OCI-LY1 (cell line): ENCODE measurements at regions not wholly inside any gene's neighbourhood (a gene's known extent, or its start where the extent isn't known, plus 50 kb on each side); places are given as distances from the start of the nearest gene placed in this dataset.

Source experiments
- CTCF ChIP-seq: fragments of 200-600 bp; sonication (generic), shearing (Covaris generic); IDR thresholded peaks from 2 replicates; pipeline ENCODE4 v1.5.1; 2017; ENCODE audit warnings: mild to moderate bottlenecking, antibody characterized with exemption, low read length, moderate library complexity, mixed read lengths
- EZH2 ChIP-seq: fragments of 200-600 bp; sonication (generic), shearing (Covaris generic); IDR thresholded peaks from 2 replicates; pipeline ENCODE4 v1.8.0; 2017; ENCODE audit warnings: borderline replicate concordance, mixed run types, mild to moderate bottlenecking, antibody characterized with exemption, low read length, moderate library complexity, mixed read lengths

DNA sequence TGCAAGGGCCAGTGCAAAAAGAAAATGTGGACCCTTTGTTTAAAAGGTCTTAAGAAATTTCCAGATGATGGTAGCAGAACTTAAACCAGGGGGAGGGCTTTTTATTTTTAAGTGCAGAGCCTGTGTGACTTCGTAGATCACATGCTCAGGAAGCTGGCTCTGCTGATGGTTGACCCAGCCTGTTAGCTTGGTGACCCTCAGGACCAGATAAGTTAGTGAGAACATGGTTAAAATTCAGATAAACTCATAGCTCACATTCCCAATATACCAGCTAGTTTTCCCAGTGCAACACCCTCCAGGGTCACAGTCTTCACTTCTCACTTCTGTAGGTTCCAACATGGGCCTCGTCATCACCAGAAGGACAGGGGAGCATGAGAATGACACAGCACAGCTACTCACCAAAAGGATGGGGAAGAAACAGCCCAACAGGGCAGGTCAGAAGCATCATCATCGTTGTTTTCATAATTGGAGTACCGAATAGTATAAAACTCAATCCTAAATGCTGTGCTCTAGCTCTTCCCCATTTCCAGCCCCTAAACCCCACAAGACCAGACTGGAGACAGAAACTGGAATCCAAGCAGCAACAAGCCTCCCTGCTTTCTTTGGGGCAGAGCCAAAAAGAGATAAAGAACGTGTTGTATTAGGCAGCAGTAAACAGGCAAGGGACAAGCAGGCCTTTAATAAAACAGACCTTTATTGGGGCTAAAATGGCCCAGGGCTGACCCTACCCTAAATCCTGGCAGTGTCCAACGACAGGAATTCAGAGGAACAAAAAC lies 102.2 kb upstream of the ANKRD1 start:
- TF ChIP-seq CTCF (no peak), EZH2 (no peak)
